DMS114 treated with DMSO at 0.1 percent for 48 hours (cell line): ENCODE measurements at regions not wholly inside any gene's neighbourhood (a gene's known extent, or its start where the extent isn't known, plus 50 kb on each side); places are given as distances from the start of the nearest gene placed in this dataset.

Experiments
- DNase-seq: peaks from one replicate; lab custom pipeline; 2025; ENCODE audit not compliant: unreplicated experiment; lab: John Stamatoyannopoulos, UW

DNA sequence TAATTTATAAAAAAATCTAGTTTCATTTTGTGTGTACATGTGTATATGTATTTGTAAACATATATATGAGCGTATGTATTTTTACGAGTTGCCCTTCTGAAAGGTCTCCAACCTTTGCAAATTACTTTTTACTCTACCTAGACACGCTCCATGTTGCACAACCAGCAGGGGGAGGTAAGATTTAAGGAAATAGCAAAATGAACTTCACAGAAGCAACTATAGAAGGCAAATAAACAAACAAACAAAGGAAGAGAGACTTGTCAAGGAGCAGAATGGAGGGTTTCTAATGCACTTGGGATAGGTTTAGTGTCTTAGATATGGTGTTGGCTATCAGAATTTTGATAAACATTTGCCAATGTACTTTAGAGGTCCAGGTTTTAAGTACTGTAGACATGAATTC is 820.5 kb upstream of the POU3F3 start:
- no peak for DNase-seq

DNA sequence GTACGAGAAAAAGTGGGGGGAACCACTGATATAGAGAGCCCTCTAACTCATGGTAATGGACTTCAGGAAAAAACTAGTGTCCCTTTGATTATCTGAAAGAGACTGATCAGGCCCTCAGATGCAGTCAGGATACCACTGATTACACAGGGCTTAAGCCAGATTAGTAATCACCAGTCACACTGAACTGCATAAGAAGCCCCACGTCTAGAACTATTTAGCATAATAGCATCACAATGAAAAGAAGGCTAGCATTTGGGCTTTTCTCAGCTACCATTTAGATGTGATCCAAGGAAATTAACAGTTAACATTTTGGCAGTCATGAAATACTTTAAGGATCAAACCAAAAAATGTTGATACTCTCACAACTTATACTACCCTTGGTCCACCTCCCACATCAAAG is 813.1 kb upstream of the POU3F3 start:
- no peak for DNase-seq

DNA sequence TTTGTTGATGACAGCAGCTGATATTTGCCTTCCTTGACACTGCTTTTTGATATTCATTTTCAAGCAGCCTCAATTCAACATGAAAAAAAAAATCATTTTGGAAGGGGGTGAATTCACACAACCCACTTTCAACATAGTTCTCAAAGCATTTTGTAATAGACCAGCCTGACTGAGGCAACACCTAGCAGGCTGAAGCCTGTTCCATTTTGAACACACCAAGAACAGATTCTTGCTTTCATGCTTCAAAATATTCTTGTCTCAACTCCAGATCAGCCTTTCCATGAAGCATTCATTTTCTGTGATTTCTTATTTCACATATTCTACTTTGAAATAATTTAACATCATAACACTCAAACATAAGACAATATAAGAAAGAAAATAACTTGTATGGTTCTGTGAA is 812.6 kb upstream of the POU3F3 start:
- DNase-seq: no peak

DNA sequence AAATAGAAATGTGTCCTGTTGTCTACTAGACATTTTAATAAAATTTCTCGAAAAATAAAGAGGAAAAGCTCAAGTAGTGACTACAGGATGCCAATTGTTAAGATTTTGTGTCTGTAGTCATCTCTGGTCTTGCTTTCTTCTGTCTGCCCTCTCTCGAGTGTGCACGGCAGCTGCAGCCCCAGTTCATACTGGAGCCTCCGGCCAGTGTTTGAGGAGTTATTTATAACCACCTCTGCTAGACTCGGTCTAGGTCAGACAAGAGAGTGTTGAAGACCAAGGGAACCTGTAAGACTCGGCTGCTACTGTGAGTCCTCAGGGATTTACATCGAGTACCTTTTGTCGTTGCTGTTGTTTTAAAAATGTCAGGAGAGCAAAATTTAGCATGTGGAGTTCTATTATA is 810.1 kb upstream of the POU3F3 start:
- DNase-seq: no peak

- no peak for DNase-seq
Measured at GRCh38 chr2:104045071-104045470, 808.8 kb upstream of the POU3F3 start.

DNA sequence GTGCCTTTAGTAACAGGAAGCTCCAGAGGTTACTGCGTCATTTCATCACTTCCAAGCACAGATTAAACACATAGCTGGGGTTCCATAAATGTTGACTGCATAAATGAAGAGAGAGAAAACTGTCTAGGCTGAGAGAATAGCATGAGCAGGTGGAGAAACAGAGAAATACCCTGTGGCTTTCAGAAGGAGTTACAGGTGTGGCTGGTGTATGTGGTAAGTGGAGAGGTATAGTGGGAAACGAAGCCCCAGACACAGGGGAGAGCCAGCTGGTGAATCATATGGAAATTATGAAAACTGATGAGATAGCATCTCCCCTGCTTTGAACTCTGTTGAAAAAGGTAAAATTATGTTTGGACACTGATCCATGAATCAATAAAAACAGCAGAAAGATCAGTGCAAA is 807.4 kb upstream of the POU3F3 start:
- no peak for DNase-seq

GRCh38 chr2:104047516-104047915 is 806.4 kb upstream of the POU3F3 start:
- no peak for DNase-seq

DNA sequence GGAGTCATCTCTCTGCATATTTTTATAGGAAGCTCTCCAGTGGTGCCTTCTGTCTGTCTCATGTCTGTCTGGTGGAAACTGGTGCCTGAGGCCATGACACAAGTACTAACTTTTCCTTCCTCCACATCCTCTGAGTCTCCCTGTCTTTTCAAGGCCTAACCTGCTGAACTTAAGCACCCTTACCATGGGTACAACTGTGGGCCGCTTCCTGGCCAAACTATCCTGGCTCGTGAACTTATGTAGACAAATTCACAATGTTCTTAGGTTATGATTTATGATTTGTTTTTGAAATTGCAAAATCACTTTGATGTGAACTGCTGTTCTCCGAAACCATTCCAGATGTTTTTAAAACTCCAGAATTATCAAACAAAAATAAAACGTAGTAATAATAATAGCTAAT is 804.5 kb upstream of the POU3F3 start:
- no peak for DNase-seq

- DNase-seq: no peak
Measured at GRCh38 chr2:104049981-104050380, 803.9 kb upstream of the POU3F3 start.

DNA sequence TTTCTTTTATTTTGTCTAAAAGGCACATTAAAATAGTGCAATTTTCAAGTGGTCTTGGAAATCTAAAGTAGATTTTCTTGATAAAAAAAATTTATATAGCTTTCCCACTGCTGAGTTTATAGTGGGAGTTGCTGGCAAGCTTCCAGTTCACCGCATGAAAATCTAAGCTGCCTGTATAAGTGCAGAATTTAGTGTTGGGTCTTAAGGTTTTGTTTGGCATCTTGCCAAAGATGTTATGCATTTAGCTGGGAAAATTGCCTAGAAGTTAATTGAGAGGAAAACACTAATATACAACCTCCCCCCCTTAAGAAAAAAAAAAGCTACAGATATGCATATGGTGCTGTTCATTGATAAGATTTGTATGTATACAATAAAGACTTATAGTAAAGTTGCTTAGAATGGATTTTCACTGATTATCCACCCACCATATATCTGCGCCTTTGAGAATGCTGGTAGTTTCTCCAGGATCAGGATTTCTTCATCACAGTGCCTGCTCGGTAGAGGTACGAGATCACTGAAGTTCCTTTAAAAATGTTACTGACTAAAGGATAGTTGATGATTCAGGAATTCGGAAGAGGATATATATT is 803.2 kb upstream of the POU3F3 start:
- no peak for DNase-seq

- no peak for DNase-seq
Measured at GRCh38 chr2:104051766-104052165, 802.1 kb upstream of the POU3F3 start.

GRCh38 chr2:104052356-104052755 is 801.6 kb upstream of the POU3F3 start:
- no peak for DNase-seq

- DNase-seq: no peak
Measured at GRCh38 chr2:104056451-104056850, 797.5 kb upstream of the POU3F3 start.

GRCh38 chr2:104068665-104069064 is 785.2 kb upstream of the POU3F3 start:
- no peak for DNase-seq

GRCh38 chr2:104077573-104077972 is 776.3 kb upstream of the POU3F3 start:
- DNase-seq: no peak

GRCh38 chr2:104078431-104079157 is 775.3 kb upstream of the POU3F3 start:
- no peak for DNase-seq

GRCh38 chr2:104088745-104089144 is 765.2 kb upstream of the POU3F3 start:
- no peak for DNase-seq

- no peak for DNase-seq
Measured at GRCh38 chr2:104090407-104090806, 763.5 kb upstream of the POU3F3 start.

DNA sequence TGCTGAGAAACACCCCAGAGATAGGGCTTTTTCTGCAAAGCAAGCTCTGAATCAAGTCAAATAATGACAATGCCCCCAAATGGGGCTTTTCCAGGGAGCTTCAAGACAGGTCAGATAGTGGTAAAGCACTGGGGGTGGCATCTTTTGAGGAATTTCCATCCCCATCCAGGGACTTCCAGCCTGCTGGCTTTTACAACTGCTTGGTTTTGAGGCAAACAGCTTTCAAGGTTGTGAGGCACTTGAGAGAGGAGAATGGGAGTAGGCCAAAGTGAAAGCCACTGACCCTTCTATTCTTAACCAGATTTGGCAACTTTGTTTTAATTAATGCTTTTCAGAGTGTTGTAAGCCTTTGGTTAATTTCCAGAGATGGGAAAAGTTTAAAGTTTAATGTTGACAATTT is 762.0 kb upstream of the POU3F3 start:
- no peak for DNase-seq

DNA sequence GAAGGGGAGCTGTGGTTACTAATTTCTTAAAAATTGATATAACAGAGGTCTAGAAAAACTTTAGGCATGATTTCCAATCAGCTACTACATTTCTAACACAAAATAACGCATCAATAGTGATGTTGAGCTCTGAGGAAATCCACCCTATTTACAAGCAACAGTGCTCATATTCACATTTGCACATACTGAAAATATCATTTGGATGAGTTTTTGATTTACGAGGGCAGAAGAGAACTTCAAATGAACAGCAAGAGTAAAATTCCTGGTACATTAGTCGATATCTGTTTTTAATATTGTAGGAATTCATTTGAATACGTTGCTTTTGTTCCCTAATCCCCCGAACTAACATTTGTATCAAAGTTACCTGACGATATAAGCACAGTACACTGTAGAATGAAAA is 761.0 kb upstream of the POU3F3 start:
- no peak for DNase-seq

GRCh38 chr2:104102615-104103014 is 751.3 kb upstream of the POU3F3 start:
- no peak for DNase-seq

DNA sequence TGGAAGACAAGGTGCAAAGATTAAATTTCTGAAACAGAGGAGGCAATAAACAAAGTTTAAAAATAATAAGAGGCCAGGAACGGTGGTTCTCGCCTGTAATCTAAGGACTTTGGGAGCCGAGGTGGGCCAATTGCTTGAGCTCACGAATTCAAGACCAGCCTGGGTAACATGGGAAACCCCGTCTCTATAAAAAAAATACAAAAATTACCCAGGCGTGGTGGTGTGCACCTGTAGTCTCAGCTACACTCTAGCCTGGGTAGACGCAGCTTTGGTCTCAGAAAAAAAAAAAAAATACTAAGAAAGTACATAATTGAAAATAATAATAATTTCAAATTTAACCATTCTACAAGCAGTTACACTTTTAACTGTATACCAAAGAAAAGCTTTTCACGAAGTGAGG is 744.6 kb upstream of the POU3F3 start:
- DNase-seq: no peak

GRCh38 chr2:104118889-104119288 is 735.0 kb upstream of the POU3F3 start:
- no peak for DNase-seq
